Motor neuron (in vitro differentiated cells): ENCODE measurements at regions not wholly inside any gene's neighbourhood (a gene's known extent, or its start where the extent isn't known, plus 50 kb on each side); places are given as distances from the start of the nearest gene placed in this dataset.

Experiments
- ATAC-seq, 8 experiments: fragments of 200-7000 bp; cut with Tn5 transposase; replicated peaks in 6 of 8; 2 replicates each; pipeline ENCODE4 v1.8.0; 2021; ENCODE audit warnings: mild to moderate bottlenecking in 8 of 8, moderate library complexity in 8 of 8
- H3K27ac ChIP-seq, 2 donors: fragments of 250-450 bp; sonication (Bioruptor Pico); 2 replicates each; pipeline ENCODE4 v1.9.0; 2021; ENCODE audit warnings: antibody characterized with exemption in 2 of 2, mild to moderate bottlenecking in 2 of 2, moderate library complexity in 1 of 2
- H3K4me1 ChIP-seq, 2 donors: fragments of 250-450 bp; sonication (Bioruptor Pico); replicated peaks in 1 of 2; 2 replicates each; pipeline ENCODE4 v1.6.1; 2021; ENCODE audit warnings: antibody characterized with exemption in 2 of 2, mild to moderate bottlenecking in 2 of 2, moderate library complexity in 1 of 2
- H3K4me3 ChIP-seq, 5 donors: fragments of 250-450 bp; sonication (Bioruptor Pico); 2 replicates each; pipeline ENCODE4 v1.9.0; 2021; ENCODE audit warnings: antibody characterized with exemption in 5 of 5, mild to moderate bottlenecking in 5 of 5, moderate library complexity in 4 of 5
- WGBS, 10 experiments: fragments of 450-650 bp; shearing (Covaris generic); methylation state at CpG; one replicate each; pipeline ENCODE4 v1.0.0; 2022; 5-methylcytosine and 5-hydroxymethylcytosine counted together
- in situ Hi-C, 9 experiments: fragments of 400-800 bp; cut with MboI; loops; one replicate each; pipeline ENCODE4 v1.15.0; 2021; ENCODE audit warnings: low sequenced_read_pairs in 9 of 9, low pct_unique_long_range_greater_than_20kb in 2 of 9; ENCODE audit not compliant: unreplicated experiment in 9 of 9

DNA sequence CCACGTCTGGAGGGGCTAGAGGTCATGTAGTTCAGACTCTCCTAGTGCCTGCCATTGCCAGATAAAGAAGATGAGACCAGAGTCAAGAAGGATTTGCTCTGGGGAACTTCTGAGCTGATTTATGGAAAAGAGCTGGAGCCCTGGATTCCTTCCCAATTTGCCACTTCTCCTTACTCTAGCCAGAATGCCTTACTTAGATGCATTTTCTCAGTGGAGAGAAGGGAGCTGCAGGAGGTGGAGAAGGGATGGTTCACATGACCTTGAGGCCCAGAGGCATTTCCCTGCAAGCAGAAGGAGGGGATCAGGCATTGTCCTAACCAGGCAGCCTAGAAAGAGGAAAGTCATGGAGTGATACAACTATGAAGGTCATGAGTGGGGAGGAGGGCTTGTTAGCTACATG is 122.2 kb downstream of the UNC5CL start:
- no peak overlapping the region for H3K27ac ChIP-seq
- H3K4me1 ChIP-seq, result peaks cover 6 to 13% of the 10 kb centered on the region in 2 donors
- peak in 2 of 8 experiments; percentile 52 to 77 for ATAC-seq
- H3K4me3 ChIP-seq, result no peak overlapping the region
- 0 to 80% (median 40%) methylated on average over 1 of the region's 1 CpG; no CpG with 5 or more reads in 4 of the 10 experiments for WGBS, 10 experiments
- in situ Hi-C loops, result no loop called here

- in situ Hi-C loops, result no loop called here
- no peak overlapping the region for H3K27ac ChIP-seq
- peaks cover 6 to 13% of the 10 kb centered on the region in 2 donors for H3K4me1 ChIP-seq
- ATAC-seq, result no peak
- no peak overlapping the region for H3K4me3 ChIP-seq
These were observed 123.9 kb downstream of the UNC5CL start for GRCh38 chr6:40915165-40915564.

- no peak for ATAC-seq
- in situ Hi-C loops, result no loop called here
- 60 to 100% (median 89%) methylated on average over 1 to 4 of the region's 6 CpGs; no CpG with 5 or more reads in 3 of the 10 experiments for WGBS, 10 experiments
- no peak overlapping the region for H3K27ac ChIP-seq
- no peak overlapping the region for H3K4me3 ChIP-seq
- H3K4me1 ChIP-seq, result peaks cover 6 to 13% of the 10 kb centered on the region in 2 donors
These were observed 125.0 kb downstream of the UNC5CL start for GRCh38 chr6:40914005-40914404.

DNA sequence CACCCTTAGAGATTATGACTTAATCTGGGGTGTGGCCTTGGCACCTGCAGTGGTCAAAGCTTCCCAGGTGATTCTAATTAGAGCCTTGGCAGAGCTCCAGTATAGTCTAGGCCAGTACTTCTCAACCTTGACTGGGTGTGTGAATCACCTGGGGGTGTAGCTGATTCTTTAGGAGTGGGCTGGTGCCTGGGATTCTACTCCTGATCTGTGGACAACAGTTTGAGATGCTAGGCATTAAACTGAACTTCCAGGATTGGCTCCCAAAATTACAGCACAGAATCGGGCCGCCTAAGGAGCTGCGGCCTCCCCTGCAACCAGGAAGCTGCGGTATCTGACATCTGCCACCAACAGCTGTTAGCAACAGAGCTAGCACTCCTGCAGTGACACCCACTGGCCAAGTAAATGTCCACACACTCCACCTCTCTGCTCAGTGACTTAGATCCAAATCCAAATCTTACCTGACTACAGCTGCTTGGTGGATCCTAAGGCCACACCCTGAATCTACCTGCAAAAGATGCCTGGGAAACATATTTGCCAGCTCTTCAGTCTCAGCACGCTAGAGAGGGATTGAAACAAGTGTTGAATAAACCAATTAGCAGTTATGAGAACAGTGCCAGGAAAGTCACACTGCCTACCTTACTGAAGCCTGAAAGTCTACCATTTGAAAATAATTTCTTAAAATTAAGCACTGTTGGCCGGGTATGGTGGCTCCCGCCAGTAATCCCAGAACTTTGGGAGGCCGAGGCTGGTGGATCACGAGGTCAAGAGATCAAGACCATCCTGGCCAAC is 126.7 kb downstream of the UNC5CL start:
- in situ Hi-C loops, result no loop called here
- H3K27ac ChIP-seq, result no peak overlapping the region
- H3K4me3 ChIP-seq, result no peak overlapping the region
- H3K4me1 ChIP-seq, result no peaks in the 10 kb centered on the region
- WGBS, 10 experiments, result 61 to 100% (median 92%) methylated on average over 1 to 9 of the region's 9 CpGs; no CpG with 5 or more reads in 2 of the 10 experiments
- peak in 7 of 8 experiments; percentile 49 to 86 (median 68) for ATAC-seq

DNA sequence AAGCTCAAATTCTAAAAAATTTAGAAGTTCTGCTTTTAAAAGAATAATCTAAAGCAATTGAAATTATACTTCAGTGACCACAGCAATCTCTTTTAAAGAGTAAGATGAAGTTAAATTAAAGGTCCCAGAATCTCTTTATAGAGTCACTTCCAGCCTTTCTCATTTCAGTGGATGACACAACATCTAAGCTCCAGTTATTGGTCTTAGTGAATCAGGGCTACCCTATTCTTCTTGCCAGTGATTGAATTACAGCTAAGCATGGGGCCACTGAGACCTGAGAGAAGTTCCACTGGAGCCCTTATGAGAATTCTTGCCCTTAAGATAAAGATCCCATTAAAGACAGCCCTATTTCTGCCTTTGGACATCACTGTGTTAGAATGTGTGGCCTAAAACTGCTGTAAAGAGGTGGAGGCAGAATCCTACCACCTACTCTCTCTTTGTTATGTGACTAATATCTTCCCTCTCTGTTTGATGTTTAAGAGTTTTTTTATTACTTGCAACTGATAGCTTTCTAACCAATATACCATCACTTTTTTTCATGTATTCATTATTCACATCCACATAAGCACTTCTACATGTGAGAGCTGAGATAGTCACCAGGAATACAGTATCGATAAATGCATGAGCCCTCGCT is 128.6 kb downstream of the UNC5CL start:
- no peak overlapping the region for H3K4me3 ChIP-seq
- H3K27ac ChIP-seq, result no peak overlapping the region
- in situ Hi-C loops, result no loop called here
- 100% methylated on average over 1 to 2 of the region's 2 CpGs; no CpG with 5 or more reads in 6 of the 10 experiments for WGBS, 10 experiments
- H3K4me1 ChIP-seq, result no peaks in the 10 kb centered on the region
- no peak for ATAC-seq

GRCh38 chr6:40909811-40910210 is 129.2 kb downstream of the UNC5CL start:
- Histone ChIP-seq H3K4me3 (no peak overlapping the region), H3K27ac (no peak overlapping the region), H3K4me1 (no peaks in the 10 kb centered on the region)
- WGBS, 10 experiments, result 0 to 100% (median 77%) methylated on average over 1 of the region's 1 CpG; no CpG with 5 or more reads in 4 of the 10 experiments
- no peak for ATAC-seq
- in situ Hi-C loops, result no loop called here

GRCh38 chr6:40907198-40907701 is 131.8 kb downstream of the UNC5CL start:
- H3K4me1 ChIP-seq, result no peaks in the 10 kb centered on the region
- in situ Hi-C loops, result no loop called here
- H3K4me3 ChIP-seq, result no peak overlapping the region
- H3K27ac ChIP-seq, result no peak overlapping the region
- peak in 4 of 8 experiments; percentile 58 to 88 (median 74) for ATAC-seq
- WGBS, 10 experiments, result 8 to 83% (median 52%) methylated on average over 1 to 3 of the region's 4 CpGs; no CpG with 5 or more reads in 2 of the 10 experiments

DNA sequence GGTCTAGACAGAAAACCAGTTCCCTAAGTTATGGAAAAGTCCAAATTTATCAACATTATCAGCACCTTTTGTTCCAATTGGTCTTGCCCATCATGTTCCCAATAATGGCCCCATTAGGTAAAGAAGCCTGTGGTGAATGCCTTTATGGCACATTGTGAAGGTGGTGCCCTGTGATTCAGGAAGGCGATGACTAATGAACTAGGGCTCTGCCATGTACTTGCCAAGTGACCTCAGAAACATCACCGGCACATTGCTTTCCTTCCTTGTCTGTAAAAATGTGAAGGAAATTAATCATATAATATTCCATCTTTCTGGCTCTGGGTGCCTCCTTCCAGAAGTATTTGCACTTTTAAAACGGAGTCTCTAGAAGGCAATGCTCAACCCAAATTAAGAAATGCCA is 132.3 kb downstream of the UNC5CL start:
- Histone ChIP-seq H3K4me3 (no peak overlapping the region), H3K27ac (no peak overlapping the region), H3K4me1 (no peaks in the 10 kb centered on the region)
- ATAC-seq, result peak in 1 of 8 experiments; percentile 16
- 0 to 94% (median 80%) methylated on average over 1 to 3 of the region's 3 CpGs for WGBS, 10 experiments
- in situ Hi-C loops, result no loop called here

- H3K27ac ChIP-seq, result no peak overlapping the region
- WGBS, 10 experiments, result 60 to 100% (median 77%) methylated on average over 1 to 2 of the region's 2 CpGs; no CpG with 5 or more reads in 6 of the 10 experiments
- H3K4me3 ChIP-seq, result no peak overlapping the region
- in situ Hi-C loops, result no loop called here
- no peak for ATAC-seq
- no peaks in the 10 kb centered on the region for H3K4me1 ChIP-seq
These were observed 134.3 kb downstream of the UNC5CL start for GRCh38 chr6:40904583-40905194.

DNA sequence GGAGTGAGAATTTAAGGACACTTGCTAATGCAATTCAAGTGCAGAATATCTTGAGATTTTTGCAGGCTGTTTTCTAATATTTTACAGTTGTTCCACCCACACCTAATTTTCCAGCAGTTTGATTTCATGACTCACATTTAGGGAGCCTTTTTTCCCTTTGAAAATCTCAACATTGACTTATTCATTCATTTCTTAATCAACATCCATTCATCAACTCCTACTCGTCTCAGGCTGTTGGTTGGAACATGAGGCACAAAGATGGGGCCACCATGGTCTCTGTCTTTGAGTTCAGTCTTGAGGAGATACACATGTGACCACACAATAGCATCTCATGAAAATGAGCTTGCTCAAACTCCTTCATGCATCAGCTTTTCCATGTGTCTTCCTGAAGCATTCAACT is 135.6 kb downstream of the UNC5CL start:
- WGBS, 10 experiments, result 0 to 80% (median 33%) methylated on average over 1 of the region's 1 CpG; no CpG with 5 or more reads in 5 of the 10 experiments
- ATAC-seq, result no peak
- in situ Hi-C loops, result no loop called here
- Histone ChIP-seq H3K4me1 (no peaks in the 10 kb centered on the region), H3K27ac (no peak overlapping the region), H3K4me3 (no peak overlapping the region)

DNA sequence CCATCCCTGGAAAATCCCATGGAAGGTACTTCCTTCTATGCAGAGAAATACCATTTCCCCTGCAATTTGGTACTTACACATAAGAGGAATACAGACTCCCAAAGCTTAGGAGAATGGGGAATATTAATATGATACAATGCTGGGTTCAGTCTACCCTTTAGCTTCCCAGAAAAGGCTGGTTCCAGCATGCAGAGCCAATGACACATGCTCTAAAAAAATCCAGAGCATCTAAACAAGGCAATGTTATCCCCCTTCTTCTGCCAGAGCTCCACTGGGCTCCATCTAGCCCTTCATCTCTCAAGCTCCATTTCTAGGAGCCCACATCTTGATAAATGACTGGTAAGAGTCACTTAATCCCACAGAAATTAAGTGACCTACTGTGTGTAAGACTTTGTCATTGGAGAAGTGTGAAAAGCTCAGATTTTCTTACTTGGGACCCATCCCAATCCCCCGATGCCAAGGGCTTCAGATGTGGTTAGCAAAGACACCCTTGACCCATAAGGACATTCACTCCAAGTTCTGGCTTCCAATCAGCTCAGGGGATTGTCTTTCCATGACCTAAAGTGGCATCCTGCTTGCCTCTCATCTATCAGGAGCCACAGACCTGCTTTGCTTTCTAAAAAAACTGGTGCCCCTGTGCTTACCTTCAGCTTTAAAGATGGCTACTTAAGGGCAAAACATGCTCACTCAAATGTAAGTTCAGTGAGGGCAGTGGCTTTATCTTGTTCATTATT is 137.5 kb downstream of the UNC5CL start:
- H3K27ac ChIP-seq, result no peak overlapping the region
- no peaks in the 10 kb centered on the region for H3K4me1 ChIP-seq
- 0 to 100% methylated on average over 1 of the region's 1 CpG; no CpG with 5 or more reads in 8 of the 10 experiments for WGBS, 10 experiments
- in situ Hi-C loops, result no loop called here
- no peak overlapping the region for H3K4me3 ChIP-seq
- no peak for ATAC-seq

GRCh38 chr6:40900791-40901190 is 138.2 kb downstream of the UNC5CL start:
- no peaks in the 10 kb centered on the region for H3K4me1 ChIP-seq
- no peak overlapping the region for H3K27ac ChIP-seq
- in situ Hi-C loops, result no loop called here
- 40 to 84% (median 74%) methylated on average over 2 to 5 of the region's 5 CpGs for WGBS, 10 experiments
- H3K4me3 ChIP-seq, result no peak overlapping the region
- no peak for ATAC-seq
